HEK293T (cell line): ENCODE measurements at regions not wholly inside any gene's neighbourhood (a gene's known extent, or its start where the extent isn't known, plus 50 kb on each side); places are given as distances from the start of the nearest gene placed in this dataset.

Experiments used
- BHLHE40 ChIP-seq: fragments of 450-650 bp; IDR thresholded peaks from 2 replicates; pipeline ENCODE4 v1.6.1; 2016; ENCODE audit warnings: mild to moderate bottlenecking, moderate library complexity, borderline replicate concordance
- NFRKB ChIP-seq: fragments of 450-650 bp; IDR thresholded peaks from 2 replicates; pipeline ENCODE4 v1.6.1; 2016; ENCODE audit warnings: mild to moderate bottlenecking, moderate library complexity
- SUZ12 ChIP-seq: fragments of 450-650 bp; IDR thresholded peaks from 2 replicates; pipeline ENCODE4 v1.6.1; 2016; ENCODE audit warnings: mild to moderate bottlenecking

DNA sequence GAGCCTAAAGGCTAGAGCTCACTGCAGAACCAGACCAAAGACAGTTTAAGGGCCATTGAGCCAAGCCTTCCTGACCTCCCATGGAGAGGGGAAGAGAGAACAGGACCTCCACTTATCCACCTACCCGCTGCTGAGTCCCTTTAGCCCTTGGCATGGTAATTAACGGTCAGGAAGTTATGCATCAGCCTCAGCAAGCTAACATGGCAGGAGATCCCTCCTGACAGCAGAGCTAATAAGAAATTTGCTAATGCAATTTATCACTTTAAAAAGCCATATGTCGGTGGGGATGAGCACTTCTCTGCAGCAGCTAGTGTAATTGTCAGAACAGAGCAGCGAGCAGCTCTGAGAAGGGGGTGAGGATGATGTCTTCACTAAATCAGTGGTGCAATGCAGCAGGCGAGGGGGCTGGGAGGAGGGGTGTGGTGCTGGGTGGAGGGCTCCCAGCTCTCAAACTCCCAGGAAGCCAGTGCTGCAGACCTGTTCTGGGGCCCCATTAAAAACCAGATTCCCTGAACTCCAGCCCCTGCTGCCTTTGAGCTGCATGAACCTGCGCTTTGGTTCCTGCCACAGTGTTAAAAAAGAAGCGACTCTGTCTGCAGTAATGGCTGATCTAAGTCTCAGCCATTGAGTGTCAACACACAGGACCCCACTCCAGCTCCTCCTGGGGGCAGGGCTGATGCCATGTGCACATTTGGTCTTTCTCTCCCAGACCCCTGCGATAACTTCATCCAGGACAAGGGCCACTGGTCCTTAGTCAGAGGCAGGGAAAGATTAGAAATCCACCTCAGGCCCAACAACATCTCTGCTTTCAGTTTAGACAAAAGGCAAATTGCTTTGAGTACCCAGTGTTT is 63.0 kb upstream of the CALM2 start:
- TF ChIP-seq BHLHE40 (no peak), SUZ12 (no peak), NFRKB (no peak)
